Dendritic cell treated with granulocyte-macrophage colony-stimulating factor and Interleukin-4, amounts not matched to agents 40 ng/mL and 50 ng/mL, for 4 days (primary cell): ENCODE measurements at regions not wholly inside any gene's neighbourhood (a gene's known extent, or its start where the extent isn't known, plus 50 kb on each side); places are given as distances from the start of the nearest gene placed in this dataset.

Experiments used
- H3K27ac Mint-ChIP-seq: one replicate; pipeline ENCODE4 v1.8.0; 2022; ENCODE audit warnings: mild to moderate bottlenecking, mixed read lengths
- H3K27me3 Mint-ChIP-seq: one replicate; pipeline ENCODE4 v1.8.0; 2022; ENCODE audit warnings: mild to moderate bottlenecking, mixed read lengths
- H3K36me3 Mint-ChIP-seq: one replicate; pipeline ENCODE4 v1.8.0; 2022; ENCODE audit warnings: low read depth, mixed read lengths
- H3K4me1 Mint-ChIP-seq: one replicate; pipeline ENCODE4 v1.8.0; 2022; ENCODE audit warnings: low read depth, mixed read lengths
- H3K4me3 Mint-ChIP-seq: one replicate; pipeline ENCODE4 v1.8.0; 2022; ENCODE audit warnings: mild to moderate bottlenecking, moderate library complexity, mixed read lengths
- H3K9me3 Mint-ChIP-seq: one replicate; pipeline ENCODE4 v1.8.0; 2022; ENCODE audit warnings: mixed read lengths
- intact Hi-C: fragments of 100-400 bp; cut with micrococcal nuclease; formaldehyde crosslinking; loops from one replicate; pipeline ENCODE4 v1.15.0; 2022

DNA sequence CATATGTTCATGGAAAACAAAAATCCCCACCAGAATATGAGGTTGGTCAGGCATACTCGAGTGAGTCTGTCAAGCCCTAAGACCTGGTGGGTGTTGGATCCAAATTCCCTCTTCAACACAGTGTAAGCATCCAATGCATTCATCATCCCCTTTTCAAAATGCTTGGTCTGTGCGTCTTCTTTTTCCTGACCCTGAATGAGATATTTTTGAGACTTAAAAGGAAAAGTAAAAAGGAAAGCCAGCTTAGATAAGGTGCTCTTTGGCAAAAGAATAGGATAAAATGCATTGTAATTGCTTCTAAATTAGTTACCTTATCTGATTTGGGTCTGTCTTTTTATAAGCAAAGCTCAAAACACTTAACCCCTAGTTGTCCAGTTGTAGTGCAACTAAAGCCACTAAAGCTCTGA, 331.5 kb downstream of the PTEN start:
- Mint-ChIP-seq H3K4me3 (no peak overlapping the region), H3K36me3 (no peaks in the 10 kb centered on the region), H3K27me3 (no peaks in the 10 kb centered on the region), H3K9me3 (peaks cover 12% of the 10 kb centered on the region), H3K4me1 (peaks cover 8% of the 10 kb centered on the region), H3K27ac (no peak overlapping the region)
- intact Hi-C loops = no loop called here

GRCh38 chr10:88195841-88196240, 332.4 kb downstream of the PTEN start:
- Mint-ChIP-seq H3K27me3 (no peaks in the 10 kb centered on the region), H3K9me3 (peaks cover 12% of the 10 kb centered on the region), H3K4me1 (peaks cover 8% of the 10 kb centered on the region), H3K36me3 (no peaks in the 10 kb centered on the region), H3K4me3 (no peak overlapping the region), H3K27ac (no peak overlapping the region)
- intact Hi-C loops = no loop called here

DNA sequence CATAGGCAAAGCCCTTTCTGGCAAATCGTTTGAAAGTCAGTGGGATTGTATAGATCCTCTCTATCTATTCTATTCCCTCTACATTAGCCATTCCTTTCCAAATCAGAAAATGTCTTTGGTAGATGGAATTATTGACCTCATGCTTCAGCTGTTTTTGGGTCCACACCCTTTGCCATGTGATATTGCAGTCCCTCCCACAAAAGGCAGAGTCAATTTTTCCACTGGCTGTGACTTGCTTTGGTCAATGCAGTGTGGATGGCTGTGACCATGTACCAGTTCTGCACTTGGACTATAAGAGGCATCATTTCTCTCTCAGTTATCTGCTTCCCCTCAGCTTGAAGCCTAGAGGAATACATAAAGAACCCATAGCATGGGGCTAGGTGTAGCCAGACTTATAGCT, 332.9 kb downstream of the PTEN start:
- Mint-ChIP-seq H3K27ac (no peak overlapping the region), H3K27me3 (no peaks in the 10 kb centered on the region), H3K36me3 (no peaks in the 10 kb centered on the region), H3K4me3 (no peak overlapping the region), H3K4me1 (peaks cover 8% of the 10 kb centered on the region), H3K9me3 (peaks cover 12% of the 10 kb centered on the region)
- intact Hi-C loops = no loop called here

GRCh38 chr10:88198023-88198422, 334.6 kb downstream of the PTEN start:
- intact Hi-C loops = no loop called here
- peaks cover 12% of the 10 kb centered on the region for H3K9me3 Mint-ChIP-seq
- H3K27me3 Mint-ChIP-seq = no peaks in the 10 kb centered on the region

DNA sequence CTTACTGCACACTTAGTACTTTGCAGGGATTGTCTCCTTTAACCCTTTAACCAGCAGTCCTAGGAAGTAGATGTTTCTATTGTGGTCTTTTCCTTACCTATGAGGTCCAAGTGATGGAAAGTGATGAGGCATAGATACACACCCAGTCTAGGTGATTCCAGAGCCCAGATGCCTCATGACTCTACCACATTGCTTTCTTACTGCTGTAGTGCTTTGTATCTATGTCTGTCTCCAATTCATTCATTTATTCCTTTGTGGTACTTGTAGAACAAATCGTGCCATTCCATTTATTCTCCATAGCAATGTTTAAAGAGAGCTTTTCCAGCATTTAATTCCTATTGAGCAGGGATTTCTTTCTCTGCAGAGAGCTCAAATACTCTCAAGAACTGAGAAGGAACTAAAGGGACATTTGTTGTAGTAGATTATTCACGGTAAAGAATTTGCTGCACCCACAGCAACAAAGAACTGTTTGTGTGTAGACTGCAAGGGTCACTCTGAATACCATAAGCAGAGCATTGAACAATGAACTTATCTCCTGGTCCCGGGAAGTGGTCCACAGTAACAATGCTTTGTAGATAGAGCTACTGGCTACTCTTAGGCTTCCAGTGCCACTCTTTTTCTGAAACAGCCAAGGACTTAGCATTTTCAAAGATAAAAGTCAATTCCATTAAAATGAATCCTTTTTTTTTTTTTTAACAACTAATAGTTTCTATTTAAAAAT, 337.0 kb downstream of the PTEN start:
- peaks cover 12% of the 10 kb centered on the region for H3K9me3 Mint-ChIP-seq
- H3K4me1 Mint-ChIP-seq = peaks cover 8% of the 10 kb centered on the region
- H3K27ac Mint-ChIP-seq = no peak overlapping the region
- H3K27me3 Mint-ChIP-seq = no peaks in the 10 kb centered on the region
- H3K4me3 Mint-ChIP-seq = no peak overlapping the region
- no peaks in the 10 kb centered on the region for H3K36me3 Mint-ChIP-seq
- intact Hi-C loops = no loop called here

More at GRCh38 chr10:88198023-88198422, 334.6 kb downstream of the PTEN start:
- Mint-ChIP-seq H3K36me3 (no peaks in the 10 kb centered on the region), H3K4me1 (peaks cover 8% of the 10 kb centered on the region), H3K27ac (no peak overlapping the region), H3K4me3 (no peak overlapping the region)

DNA sequence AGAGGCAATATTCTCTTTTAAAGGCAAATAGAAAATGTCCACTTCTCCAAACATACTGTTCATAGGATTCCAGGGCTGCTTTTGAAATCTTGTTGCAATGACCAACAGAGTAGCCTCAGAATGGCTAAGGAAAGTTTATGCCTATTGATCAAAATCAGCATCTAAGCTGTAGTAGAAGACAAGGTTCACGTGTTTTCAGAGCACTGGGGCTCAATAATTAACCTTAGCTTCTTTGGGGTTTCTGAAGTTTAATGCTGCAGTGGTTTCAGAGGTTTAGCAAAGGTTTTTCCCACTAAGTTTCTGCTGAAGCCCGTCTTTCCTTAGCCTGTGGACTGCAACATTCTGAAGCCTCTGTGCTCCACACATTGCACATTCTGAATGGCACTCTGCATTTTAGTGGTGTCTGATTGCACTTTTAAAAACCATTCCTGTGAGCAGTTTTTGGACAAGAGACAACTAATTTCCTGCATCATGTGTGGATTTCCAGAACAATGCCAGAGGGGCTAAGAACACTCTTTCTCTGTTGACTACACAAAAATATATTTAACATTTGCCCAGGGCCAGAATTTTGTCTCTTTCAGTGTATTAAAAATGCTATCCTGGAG, 342.5 kb downstream of the PTEN start:
- no peaks in the 10 kb centered on the region for H3K4me1 Mint-ChIP-seq
- H3K4me3 Mint-ChIP-seq = no peak overlapping the region
- H3K27ac Mint-ChIP-seq = no peak overlapping the region
- H3K9me3 Mint-ChIP-seq = no peaks in the 10 kb centered on the region
- H3K27me3 Mint-ChIP-seq = no peaks in the 10 kb centered on the region
- no peaks in the 10 kb centered on the region for H3K36me3 Mint-ChIP-seq
- intact Hi-C loops = no loop called here

DNA sequence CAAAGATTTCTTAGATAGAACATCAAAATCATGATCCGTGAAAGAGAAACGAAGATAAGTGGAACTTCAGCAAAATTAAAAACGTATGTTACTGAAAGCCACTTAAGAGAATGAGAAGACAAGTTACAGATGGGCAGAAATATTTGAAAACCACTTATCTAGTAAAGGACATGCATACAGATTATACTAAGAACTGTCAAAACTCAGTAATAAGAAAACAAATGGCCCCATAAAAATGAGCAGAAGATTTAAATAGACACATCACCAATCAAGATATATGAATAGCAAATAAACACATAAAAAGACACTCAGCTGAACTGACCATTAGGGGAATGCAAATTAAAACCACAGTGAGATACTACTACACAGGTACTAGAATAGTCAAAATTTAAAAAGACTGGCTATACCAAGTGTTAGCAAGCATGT, 343.7 kb downstream of the PTEN start:
- no peaks in the 10 kb centered on the region for H3K4me1 Mint-ChIP-seq
- no peaks in the 10 kb centered on the region for H3K27me3 Mint-ChIP-seq
- no peak overlapping the region for H3K27ac Mint-ChIP-seq
- no peaks in the 10 kb centered on the region for H3K36me3 Mint-ChIP-seq
- H3K9me3 Mint-ChIP-seq = no peaks in the 10 kb centered on the region
- intact Hi-C loops = no loop called here
- no peak overlapping the region for H3K4me3 Mint-ChIP-seq

GRCh38 chr10:88209231-88209630, 345.8 kb downstream of the PTEN start:
- Mint-ChIP-seq H3K27ac (no peak overlapping the region), H3K9me3 (no peaks in the 10 kb centered on the region), H3K36me3 (no peaks in the 10 kb centered on the region), H3K4me1 (peaks cover 5% of the 10 kb centered on the region), H3K27me3 (peaks cover 1% of the 10 kb centered on the region), H3K4me3 (no peak overlapping the region)
- intact Hi-C loops = no loop called here

- intact Hi-C loops = no loop called here
- H3K4me3 Mint-ChIP-seq = no peak overlapping the region
- H3K27me3 Mint-ChIP-seq = peaks cover 1% of the 10 kb centered on the region
- H3K9me3 Mint-ChIP-seq = no peaks in the 10 kb centered on the region
- H3K4me1 Mint-ChIP-seq = peaks cover 6% of the 10 kb centered on the region
- H3K36me3 Mint-ChIP-seq = no peaks in the 10 kb centered on the region
- no peak overlapping the region for H3K27ac Mint-ChIP-seq
Measured at GRCh38 chr10:88209837-88210561, 346.6 kb downstream of the PTEN start.

DNA sequence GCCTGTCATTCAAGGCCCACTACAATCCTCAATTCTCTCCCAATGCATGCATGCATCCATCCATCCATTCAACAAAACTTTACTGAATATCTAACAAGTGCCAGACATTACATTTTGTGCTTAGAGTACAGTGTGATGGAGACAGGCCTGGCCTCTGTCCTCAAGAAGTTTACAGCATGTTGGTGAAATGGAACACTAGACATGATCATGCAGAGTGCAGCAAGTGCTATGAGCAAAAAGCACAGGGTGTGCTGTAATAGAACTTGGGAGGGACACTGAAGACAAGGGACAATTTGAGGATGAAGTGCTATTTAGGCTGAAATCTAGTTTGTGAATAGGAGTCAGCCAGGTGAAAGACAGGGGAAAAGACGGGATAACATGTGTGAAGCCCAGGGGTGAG, 347.8 kb downstream of the PTEN start:
- Mint-ChIP-seq H3K4me3 (no peak overlapping the region), H3K36me3 (no peaks in the 10 kb centered on the region), H3K27me3 (peaks cover 1% of the 10 kb centered on the region), H3K27ac (no peak overlapping the region), H3K9me3 (no peaks in the 10 kb centered on the region), H3K4me1 (peaks cover 6% of the 10 kb centered on the region)
- intact Hi-C loops = no loop called here

- H3K4me1 Mint-ChIP-seq = peaks cover 6% of the 10 kb centered on the region
- no peak overlapping the region for H3K4me3 Mint-ChIP-seq
- no peak overlapping the region for H3K27ac Mint-ChIP-seq
- no peaks in the 10 kb centered on the region for H3K36me3 Mint-ChIP-seq
- no peaks in the 10 kb centered on the region for H3K9me3 Mint-ChIP-seq
- peaks cover 1% of the 10 kb centered on the region for H3K27me3 Mint-ChIP-seq
- intact Hi-C loops = no loop called here
Measured at GRCh38 chr10:88212069-88212468, 348.6 kb downstream of the PTEN start.

- Mint-ChIP-seq H3K4me3 (no peak overlapping the region), H3K36me3 (no peaks in the 10 kb centered on the region), H3K27ac (no peak overlapping the region), H3K27me3 (peaks cover 1% of the 10 kb centered on the region), H3K9me3 (no peaks in the 10 kb centered on the region), H3K4me1 (peaks cover 6% of the 10 kb centered on the region)
- intact Hi-C loops = no loop called here
Measured at GRCh38 chr10:88213065-88213605, 349.7 kb downstream of the PTEN start.

DNA sequence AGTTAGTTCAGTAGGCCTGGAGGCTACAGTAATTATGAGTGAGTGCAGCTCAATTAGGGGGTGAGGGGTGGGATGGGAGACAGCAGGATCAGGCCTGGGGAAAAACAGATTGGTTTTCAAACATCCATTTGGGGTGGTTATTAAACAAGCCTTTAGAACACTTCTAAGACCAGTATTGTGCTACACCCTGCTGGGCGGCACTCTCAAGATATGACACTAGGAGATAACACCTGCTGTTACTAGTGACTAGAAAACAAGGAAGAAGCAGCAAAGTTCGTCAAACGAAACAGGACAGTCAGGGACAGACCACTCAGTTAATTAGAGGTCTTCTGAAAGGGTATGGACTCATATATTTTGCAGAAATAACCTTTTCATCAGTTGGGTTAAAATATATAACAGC, 353.6 kb downstream of the PTEN start:
- no peaks in the 10 kb centered on the region for H3K9me3 Mint-ChIP-seq
- no peaks in the 10 kb centered on the region for H3K36me3 Mint-ChIP-seq
- no peak overlapping the region for H3K27ac Mint-ChIP-seq
- peaks cover 3% of the 10 kb centered on the region for H3K27me3 Mint-ChIP-seq
- H3K4me1 Mint-ChIP-seq = peaks cover 22% of the 10 kb centered on the region
- intact Hi-C loops = no loop called here
- H3K4me3 Mint-ChIP-seq = no peak overlapping the region

- Mint-ChIP-seq H3K27me3 (peaks cover 3% of the 10 kb centered on the region), H3K36me3 (no peaks in the 10 kb centered on the region), H3K27ac (peak overlapping the region; percentile 11), H3K4me3 (no peak overlapping the region), H3K4me1 (peaks cover 22% of the 10 kb centered on the region), H3K9me3 (no peaks in the 10 kb centered on the region)
- intact Hi-C loops = no loop called here
Measured at GRCh38 chr10:88218362-88218761, 354.9 kb downstream of the PTEN start.
